ENCODE measurements at regions not wholly inside any gene's neighbourhood (a gene's known extent, or its start where the extent isn't known, plus 50 kb on each side); places are given as distances from the start of the nearest gene placed in this dataset.

- H3K4me3 ChIP-seq (ENCODE audit: control insufficient read depth, low read depth, low read length): no peak overlapping the region
- no peak for DNase-seq (ENCODE audit: low read depth)
Measured at GRCh38 chr5:154571325-154572035, 93.5 kb upstream of the HAND1 start.

GRCh38 chr5:154570572-154571324 lies 92.7 kb upstream of the HAND1 start:
- H3K4me3 ChIP-seq (ENCODE audit: control insufficient read depth, low read depth, low read length): no peak overlapping the region
- TF ChIP-seq CTCF (conservative IDR thresholded peaks at IDR 0.05; ENCODE audit: control insufficient read depth, insufficient read depth, low read depth, low read length): no peak
- no peak for DNase-seq (ENCODE audit: low read depth)

More at GRCh38 chr5:154571325-154572035, 93.5 kb upstream of the HAND1 start:
- TF ChIP-seq CTCF (conservative IDR thresholded peaks at IDR 0.05; ENCODE audit: control insufficient read depth, insufficient read depth, low read depth, low read length): no peak

- TF ChIP-seq CTCF (conservative IDR thresholded peaks at IDR 0.05; ENCODE audit: control insufficient read depth, insufficient read depth, low read depth, low read length): no peak
- no peak for DNase-seq (ENCODE audit: low read depth)
- H3K4me3 ChIP-seq (ENCODE audit: control insufficient read depth, low read depth, low read length): no peak overlapping the region
Measured at GRCh38 chr5:154568589-154568988, 90.6 kb upstream of the HAND1 start.

- TF ChIP-seq CTCF (conservative IDR thresholded peaks at IDR 0.05; ENCODE audit: control insufficient read depth, insufficient read depth, low read depth, low read length): no peak
- no peak for DNase-seq (ENCODE audit: low read depth)
Measured at GRCh38 chr5:154567155-154567554, 89.1 kb upstream of the HAND1 start.

GRCh38 chr5:154566146-154566680 lies 88.2 kb upstream of the HAND1 start:
- no peak for DNase-seq (ENCODE audit: low read depth)
- no peak overlapping the region for H3K4me3 ChIP-seq (ENCODE audit: control insufficient read depth, low read depth, low read length)
- TF ChIP-seq CTCF (conservative IDR thresholded peaks at IDR 0.05; ENCODE audit: control insufficient read depth, insufficient read depth, low read depth, low read length): no peak

More at GRCh38 chr5:154567155-154567554, 89.1 kb upstream of the HAND1 start:
- H3K4me3 ChIP-seq (ENCODE audit: control insufficient read depth, low read depth, low read length): no peak overlapping the region

- DNase-seq (ENCODE audit: low read depth): no peak
- H3K4me3 ChIP-seq (ENCODE audit: control insufficient read depth, low read depth, low read length): no peak overlapping the region
- no peak for TF ChIP-seq CTCF (conservative IDR thresholded peaks at IDR 0.05; ENCODE audit: control insufficient read depth, insufficient read depth, low read depth, low read length)
Measured at GRCh38 chr5:154565123-154565522, 87.1 kb upstream of the HAND1 start.
